NCI-H774 (cell line): ENCODE measurements at regions not wholly inside any gene's neighbourhood (a gene's known extent, or its start where the extent isn't known, plus 50 kb on each side); places are given as distances from the start of the nearest gene placed in this dataset.

Source experiments
- DNase-seq: peaks from one replicate; lab custom pipeline; 2025; lab: John Stamatoyannopoulos, UW

GRCh38 chr2:120976501-120977307 is 241.0 kb downstream of the GLI2 start:
- DNase-seq = no peak

GRCh38 chr2:120977582-120978358 is 242.1 kb downstream of the GLI2 start:
- no peak for DNase-seq

GRCh38 chr2:120978359-120979050 is 242.8 kb downstream of the GLI2 start:
- no peak for DNase-seq

- DNase-seq = no peak
Observed at GRCh38 chr2:120979398-120979797, 243.7 kb downstream of the GLI2 start.

DNA sequence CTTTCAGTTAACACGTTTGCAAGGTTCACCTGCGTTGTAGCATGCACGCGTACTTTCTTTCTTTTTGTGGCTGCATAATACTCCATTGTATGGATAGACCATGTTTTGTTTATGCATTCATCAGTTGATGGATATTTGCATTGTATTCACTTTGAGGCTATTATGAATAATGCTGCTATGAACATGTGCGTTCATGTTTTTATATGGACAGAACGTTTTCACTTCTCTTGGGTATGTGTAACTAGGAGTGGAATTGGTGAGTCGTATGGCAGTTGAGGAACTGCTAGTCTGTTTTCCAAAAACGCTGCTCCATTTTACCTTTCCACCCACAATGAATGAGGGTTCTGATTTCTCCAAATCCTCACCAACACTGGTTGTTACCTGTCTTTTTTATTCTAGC is 244.3 kb downstream of the GLI2 start:
- no peak for DNase-seq

DNA sequence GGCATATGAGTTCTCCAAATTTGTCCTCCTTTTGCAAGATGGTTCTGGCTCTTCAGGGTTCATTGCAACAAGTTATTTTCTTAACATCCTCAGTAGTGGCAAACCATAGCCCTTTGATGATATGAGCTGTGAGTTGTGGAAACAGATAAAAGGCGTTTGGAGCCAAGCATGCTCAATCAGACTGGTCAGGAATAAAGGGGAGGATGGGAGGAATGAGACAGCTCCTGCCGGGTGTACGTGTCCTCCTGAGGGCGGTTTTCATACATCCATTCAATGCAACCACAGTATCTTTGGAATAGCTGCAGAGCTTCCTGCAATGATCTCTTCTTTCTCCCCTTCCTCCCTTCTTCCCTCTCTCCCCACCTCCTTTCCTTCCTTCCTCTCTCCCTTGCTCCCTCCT is 245.8 kb downstream of the GLI2 start:
- DNase-seq = no peak

DNA sequence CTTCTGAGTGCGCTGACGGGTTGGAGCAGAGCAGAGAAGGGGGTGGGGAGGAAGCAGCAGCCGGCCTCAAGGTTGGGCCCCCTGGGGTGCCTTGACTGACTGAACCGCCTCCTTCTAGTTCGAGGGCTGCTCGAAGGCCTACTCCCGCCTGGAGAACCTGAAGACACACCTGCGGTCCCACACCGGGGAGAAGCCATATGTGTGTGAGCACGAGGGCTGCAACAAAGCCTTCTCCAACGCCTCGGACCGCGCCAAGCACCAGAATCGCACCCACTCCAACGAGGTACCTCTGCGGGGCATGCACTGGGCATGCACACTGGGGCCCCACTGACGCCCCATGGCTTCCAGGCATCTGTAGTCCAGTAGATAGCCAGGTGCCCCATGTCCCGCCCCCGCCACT is 246.9 kb downstream of the GLI2 start:
- DNase-seq = no peak

DNA sequence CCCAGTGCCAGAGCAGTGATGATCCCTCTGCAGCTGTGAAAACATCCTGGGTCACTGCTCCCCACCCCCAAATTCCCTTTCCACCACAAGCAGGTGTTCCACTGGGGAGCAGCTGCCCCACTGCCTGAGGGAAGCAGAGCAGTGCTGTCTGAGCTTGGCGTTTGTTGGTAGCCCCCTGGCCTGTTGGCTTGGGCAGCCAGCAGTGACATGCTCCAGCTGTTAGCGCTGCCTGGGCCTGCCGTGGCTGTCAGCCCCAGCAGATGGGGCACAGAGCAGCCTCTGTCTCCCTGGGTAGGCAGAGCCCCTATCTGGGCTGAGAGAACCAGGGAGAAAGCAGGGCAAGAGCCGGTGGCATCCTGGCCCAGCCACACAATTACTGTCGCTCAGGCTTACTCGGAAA is 247.7 kb downstream of the GLI2 start:
- DNase-seq = no peak

DNA sequence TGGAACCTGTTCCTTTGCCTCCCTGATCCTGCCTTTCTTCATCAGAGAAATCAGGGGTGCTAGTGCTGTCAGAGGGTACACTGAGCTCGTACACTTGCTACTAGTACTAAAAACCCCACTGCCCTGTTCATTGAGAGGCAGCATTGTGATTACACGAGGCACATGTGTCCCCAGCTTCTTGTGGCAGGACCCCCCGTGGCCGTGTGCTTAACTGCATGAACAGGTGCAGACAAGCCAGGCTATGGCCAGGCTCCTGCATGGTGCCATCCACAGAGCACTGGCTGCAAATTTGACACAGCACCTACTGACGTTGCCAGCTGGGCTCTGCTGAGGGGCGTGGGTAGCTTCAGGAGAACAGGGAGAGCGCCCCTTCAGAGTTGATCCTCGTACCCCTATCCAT is 248.4 kb downstream of the GLI2 start:
- DNase-seq = no peak

DNA sequence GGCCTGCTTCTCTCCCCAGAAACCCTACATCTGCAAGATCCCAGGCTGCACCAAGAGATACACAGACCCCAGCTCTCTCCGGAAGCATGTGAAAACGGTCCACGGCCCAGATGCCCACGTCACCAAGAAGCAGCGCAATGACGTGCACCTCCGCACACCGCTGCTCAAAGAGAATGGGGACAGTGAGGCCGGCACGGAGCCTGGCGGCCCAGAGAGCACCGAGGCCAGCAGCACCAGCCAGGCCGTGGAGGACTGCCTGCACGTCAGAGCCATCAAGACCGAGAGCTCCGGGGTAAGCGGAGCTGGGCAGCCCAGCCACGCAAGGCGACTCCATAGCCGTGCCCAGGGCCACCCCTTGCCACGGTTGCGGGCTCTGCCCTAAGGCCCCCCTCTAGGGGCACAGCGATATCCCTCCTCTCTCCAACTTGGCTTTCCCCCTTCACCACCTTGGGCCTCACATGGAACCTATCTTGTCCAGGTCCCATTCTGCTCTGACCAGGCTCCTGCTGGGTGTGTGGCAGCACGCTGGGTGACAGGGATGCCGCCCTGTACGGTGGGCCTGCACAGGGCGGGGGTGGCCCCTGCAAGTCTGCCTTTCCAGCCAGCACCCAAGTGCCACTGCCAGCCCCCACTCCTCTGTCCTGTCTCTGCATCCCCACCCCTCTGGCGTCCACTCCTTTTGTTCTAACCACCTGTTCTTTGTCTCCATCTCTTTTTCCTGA is 248.9 kb downstream of the GLI2 start:
- DNase-seq = no peak

DNA sequence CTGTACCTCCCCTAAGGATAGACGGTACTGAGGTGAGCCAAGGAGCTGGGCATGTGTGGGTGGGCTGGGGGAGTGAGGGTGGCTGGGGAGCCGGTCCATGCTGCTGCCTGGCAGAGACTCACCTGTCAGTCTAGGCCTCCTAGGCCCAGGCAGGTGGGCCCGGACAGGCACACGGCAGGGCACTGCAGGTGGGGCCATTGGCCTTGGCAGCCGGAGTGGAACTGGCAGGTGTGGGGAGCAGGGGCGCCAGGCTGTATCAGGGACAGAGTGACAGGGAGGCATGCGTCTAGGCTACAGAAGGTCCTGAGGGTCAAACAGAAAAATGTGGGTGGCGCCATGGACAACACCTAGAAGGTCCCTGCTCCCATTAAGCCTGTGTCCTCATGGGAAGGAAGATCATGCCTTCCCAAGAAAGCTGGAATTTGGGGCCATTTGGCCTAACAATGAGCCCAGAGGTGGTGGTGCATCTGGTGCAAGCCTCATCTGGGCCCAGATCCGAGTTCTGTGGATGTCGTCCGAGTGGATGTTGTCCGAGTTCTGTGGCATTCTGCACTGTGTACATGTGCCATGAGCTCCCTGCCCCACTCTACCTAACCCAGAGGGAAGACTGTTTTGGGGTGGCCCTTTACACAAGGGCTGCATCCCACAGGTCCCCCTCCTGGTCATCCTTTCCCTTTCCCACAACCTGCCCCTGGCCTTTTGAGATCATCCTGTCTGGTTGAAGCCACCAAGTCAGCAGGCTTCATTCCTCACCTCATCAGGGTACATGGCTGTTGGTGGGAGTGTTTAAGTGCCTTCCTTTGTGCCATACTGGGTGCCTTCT is 249.7 kb downstream of the GLI2 start:
- no peak for DNase-seq

GRCh38 chr2:120985997-120986651 is 250.5 kb downstream of the GLI2 start:
- no peak for DNase-seq

GRCh38 chr2:120986898-120987650 is 251.4 kb downstream of the GLI2 start:
- no peak for DNase-seq

DNA sequence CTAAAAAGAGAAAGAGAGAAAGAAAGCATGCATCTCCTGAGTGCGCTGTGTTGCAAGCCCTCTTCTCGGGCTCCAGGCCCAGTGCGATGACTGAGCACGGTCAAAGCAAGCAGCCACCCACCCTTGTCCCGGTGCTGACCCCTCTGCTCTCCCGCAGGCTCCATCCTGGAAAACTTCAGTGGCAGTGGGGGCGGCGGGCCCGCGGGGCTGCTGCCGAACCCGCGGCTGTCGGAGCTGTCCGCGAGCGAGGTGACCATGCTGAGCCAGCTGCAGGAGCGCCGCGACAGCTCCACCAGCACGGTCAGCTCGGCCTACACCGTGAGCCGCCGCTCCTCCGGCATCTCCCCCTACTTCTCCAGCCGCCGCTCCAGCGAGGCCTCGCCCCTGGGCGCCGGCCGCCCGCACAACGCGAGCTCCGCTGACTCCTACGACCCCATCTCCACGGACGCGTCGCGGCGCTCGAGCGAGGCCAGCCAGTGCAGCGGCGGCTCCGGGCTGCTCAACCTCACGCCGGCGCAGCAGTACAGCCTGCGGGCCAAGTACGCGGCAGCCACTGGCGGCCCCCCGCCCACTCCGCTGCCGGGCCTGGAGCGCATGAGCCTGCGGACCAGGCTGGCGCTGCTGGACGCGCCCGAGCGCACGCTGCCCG is 252.5 kb downstream of the GLI2 start:
- DNase-seq = no peak

- no peak for DNase-seq
Observed at GRCh38 chr2:120988700-120989511, 253.2 kb downstream of the GLI2 start.

GRCh38 chr2:120989512-120990441 is 254.1 kb downstream of the GLI2 start:
- no peak for DNase-seq

DNA sequence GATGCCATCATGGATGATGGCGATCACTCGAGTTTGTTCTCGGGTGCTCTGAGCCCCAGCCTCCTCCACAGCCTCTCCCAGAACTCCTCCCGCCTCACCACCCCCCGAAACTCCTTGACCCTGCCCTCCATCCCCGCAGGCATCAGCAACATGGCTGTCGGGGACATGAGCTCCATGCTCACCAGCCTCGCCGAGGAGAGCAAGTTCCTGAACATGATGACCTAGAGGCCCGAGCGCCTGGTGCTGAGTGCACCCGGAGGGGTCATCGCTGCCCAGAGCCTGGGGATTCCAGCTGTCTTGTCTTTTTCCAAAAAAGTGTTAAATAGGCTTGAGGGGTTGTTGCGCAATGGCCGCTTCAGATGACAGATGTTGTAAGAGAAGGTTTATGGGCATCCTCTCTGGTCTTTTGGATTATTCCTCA is 254.8 kb downstream of the GLI2 start:
- no peak for DNase-seq
